Colonic mucosa (tissue), 4 donors: ENCODE measurements at regions not wholly inside any gene's neighbourhood (a gene's known extent, or its start where the extent isn't known, plus 50 kb on each side); places are given as distances from the start of the nearest gene placed in this dataset.

ENCODE experiments used
- DNase-seq: peaks from one replicate; pipeline ENCODE4 v3.0.0-alpha.2; 2020
- H3K27ac ChIP-seq: fragments of 200-600 bp; one replicate; pipeline ENCODE4 v1.8.0; 2021
- H3K27me3 ChIP-seq: fragments of 200-600 bp; one replicate; pipeline ENCODE4 v1.8.0; 2021
- H3K36me3 ChIP-seq: fragments of 200-600 bp; one replicate; pipeline ENCODE4 v1.8.0; 2021
- H3K4me1 ChIP-seq: fragments of 200-600 bp; one replicate; pipeline ENCODE4 v1.8.0; 2021; ENCODE audit warnings: mild to moderate bottlenecking
- H3K4me3 ChIP-seq: fragments of 200-600 bp; one replicate; pipeline ENCODE4 v1.8.0; 2021
- H3K9ac ChIP-seq, 2 donors: one replicate each; pipeline ENCODE4 v1.7.0; 2013; ENCODE audit warnings: control low read depth in 2 of 2, low read depth in 2 of 2, low read length in 2 of 2
- H3K9me3 ChIP-seq: fragments of 200-600 bp; one replicate; pipeline ENCODE4 v1.8.0; 2021
- CTCF ChIP-seq: fragments of 200-600 bp; IDR thresholded peaks from one replicate; pipeline ENCODE4 v1.8.0; 2022; ENCODE audit warnings: antibody characterized with exemption, mild to moderate bottlenecking
- intact Hi-C: fragments of 100-400 bp; cut with DNase I; formaldehyde crosslinking; loops from one replicate; pipeline ENCODE4 v1.14.1; 2022
- donor health status: healthy.
- donor health status: DM: no; HTN: no; CAD: no.
- donor health status: DM: no; HTN: no; CAD: no.

- intact Hi-C loops, result no loop called here
- H3K9me3 ChIP-seq, result no peaks in the 10 kb centered on the region
- no peak overlapping the region for H3K27ac ChIP-seq
- DNase-seq, result no peak
- no peak for TF ChIP-seq CTCF
- H3K27me3 ChIP-seq, result no peaks in the 10 kb centered on the region
- no peaks in the 10 kb centered on the region for H3K4me1 ChIP-seq
- no peak overlapping the region for H3K4me3 ChIP-seq
- no peak overlapping the region for H3K9ac ChIP-seq
- H3K36me3 ChIP-seq, result no peaks in the 10 kb centered on the region
These were observed 196.1 kb downstream of the PHETA1 start for GRCh38 chr12:111172786-111173185.

GRCh38 chr12:111171832-111172231, 197.1 kb downstream of the PHETA1 start:
- Histone ChIP-seq H3K9me3 (no peaks in the 10 kb centered on the region), H3K36me3 (no peaks in the 10 kb centered on the region), H3K27me3 (no peaks in the 10 kb centered on the region), H3K27ac (no peak overlapping the region), H3K4me3 (no peak overlapping the region), H3K9ac (no peak overlapping the region), H3K4me1 (no peaks in the 10 kb centered on the region)
- intact Hi-C loops, result no loop called here
- TF ChIP-seq CTCF, result no peak
- no peak for DNase-seq

GRCh38 chr12:111171345-111171744, 197.6 kb downstream of the PHETA1 start:
- Histone ChIP-seq H3K27ac (no peak overlapping the region), H3K36me3 (no peaks in the 10 kb centered on the region), H3K9me3 (no peaks in the 10 kb centered on the region), H3K4me1 (no peaks in the 10 kb centered on the region), H3K4me3 (no peak overlapping the region), H3K27me3 (no peaks in the 10 kb centered on the region), H3K9ac (no peak overlapping the region)
- DNase-seq, result no peak
- TF ChIP-seq CTCF, result no peak
- intact Hi-C loops, result no loop called here

- intact Hi-C loops, result no loop called here
- no peak overlapping the region for H3K9ac ChIP-seq
- no peak overlapping the region for H3K27ac ChIP-seq
- H3K27me3 ChIP-seq, result no peaks in the 10 kb centered on the region
- TF ChIP-seq CTCF, result no peak
- H3K4me3 ChIP-seq, result no peak overlapping the region
- no peaks in the 10 kb centered on the region for H3K36me3 ChIP-seq
- DNase-seq, result no peak
- H3K9me3 ChIP-seq, result no peaks in the 10 kb centered on the region
- H3K4me1 ChIP-seq, result no peaks in the 10 kb centered on the region
These were observed 198.4 kb downstream of the PHETA1 start for GRCh38 chr12:111170543-111170942.

- no peak for TF ChIP-seq CTCF
- Histone ChIP-seq H3K4me1 (no peaks in the 10 kb centered on the region), H3K4me3 (no peak overlapping the region), H3K9me3 (no peaks in the 10 kb centered on the region), H3K9ac (no peak overlapping the region), H3K27ac (no peak overlapping the region), H3K27me3 (no peaks in the 10 kb centered on the region), H3K36me3 (no peaks in the 10 kb centered on the region)
- DNase-seq, result no peak
- intact Hi-C loops, result no loop called here
These were observed 199.4 kb downstream of the PHETA1 start for GRCh38 chr12:111169456-111169855.

- H3K27me3 ChIP-seq, result no peaks in the 10 kb centered on the region
- no peak overlapping the region for H3K9ac ChIP-seq
- H3K36me3 ChIP-seq, result no peaks in the 10 kb centered on the region
- TF ChIP-seq CTCF, result no peak
- no peak for DNase-seq
- no peaks in the 10 kb centered on the region for H3K9me3 ChIP-seq
- H3K4me1 ChIP-seq, result no peaks in the 10 kb centered on the region
- no peak overlapping the region for H3K27ac ChIP-seq
- intact Hi-C loops, result no loop called here
- no peak overlapping the region for H3K4me3 ChIP-seq
These were observed 199.9 kb downstream of the PHETA1 start for GRCh38 chr12:111169032-111169431.
